Activated gamma-delta T cell treated with anti-CD3 and anti-CD28 coated beads, Interleukin-2, amount 50 U/mL, for 16 hours (primary cell): ENCODE measurements at regions not wholly inside any gene's neighbourhood (a gene's known extent, or its start where the extent isn't known, plus 50 kb on each side); places are given as distances from the start of the nearest gene placed in this dataset.

Experiments used
- DNase-seq: peaks from one replicate; pipeline ENCODE4 v3.0.0-alpha.2; 2020; ENCODE audit warnings: low read depth

GRCh38 chr2:12059616-12060441 is 313.4 kb downstream of the LPIN1 start:
- DNase-seq, result no peak

- DNase-seq, result no peak
Observed at GRCh38 chr2:12060886-12061285, 314.5 kb downstream of the LPIN1 start.

- DNase-seq, result no peak
Observed at GRCh38 chr2:12061286-12062052, 315.0 kb downstream of the LPIN1 start.

GRCh38 chr2:12062053-12062395 is 315.6 kb downstream of the LPIN1 start:
- no peak for DNase-seq

- DNase-seq, result no peak
Observed at GRCh38 chr2:12063210-12063609, 316.8 kb downstream of the LPIN1 start.

- peak; percentile 6 for DNase-seq
Observed at GRCh38 chr2:12064153-12064552, 317.7 kb downstream of the LPIN1 start.

GRCh38 chr2:12066116-12066515 is 319.7 kb downstream of the LPIN1 start:
- DNase-seq, result no peak

- DNase-seq, result no peak
Observed at GRCh38 chr2:12066986-12067385, 320.6 kb downstream of the LPIN1 start.

GRCh38 chr2:12068796-12069538 is 322.5 kb downstream of the LPIN1 start:
- no peak for DNase-seq

GRCh38 chr2:12070153-12070552 is 323.7 kb downstream of the LPIN1 start:
- no peak for DNase-seq

- DNase-seq, result no peak
Observed at GRCh38 chr2:12070581-12070980, 324.1 kb downstream of the LPIN1 start.

- DNase-seq, result no peak
Observed at GRCh38 chr2:12071318-12071717, 324.9 kb downstream of the LPIN1 start.

GRCh38 chr2:12073217-12073852 is 326.9 kb downstream of the LPIN1 start:
- no peak for DNase-seq

GRCh38 chr2:12074126-12074844 is 327.9 kb downstream of the LPIN1 start:
- DNase-seq, result peak; percentile 9

- no peak for DNase-seq
Observed at GRCh38 chr2:12074845-12075217, 328.4 kb downstream of the LPIN1 start.

- no peak for DNase-seq
Observed at GRCh38 chr2:12075603-12076002, 329.2 kb downstream of the LPIN1 start.

- no peak for DNase-seq
Observed at GRCh38 chr2:12076810-12077209, 330.4 kb downstream of the LPIN1 start.

GRCh38 chr2:12080360-12080759 is 333.9 kb downstream of the LPIN1 start:
- no peak for DNase-seq

- no peak for DNase-seq
Observed at GRCh38 chr2:12081481-12082210, 335.2 kb downstream of the LPIN1 start.

GRCh38 chr2:12083081-12083581 is 336.7 kb downstream of the LPIN1 start:
- no peak for DNase-seq
